ENCODE measurements at regions not wholly inside any gene's neighbourhood (a gene's known extent, or its start where the extent isn't known, plus 50 kb on each side); places are given as distances from the start of the nearest gene placed in this dataset.

DNA sequence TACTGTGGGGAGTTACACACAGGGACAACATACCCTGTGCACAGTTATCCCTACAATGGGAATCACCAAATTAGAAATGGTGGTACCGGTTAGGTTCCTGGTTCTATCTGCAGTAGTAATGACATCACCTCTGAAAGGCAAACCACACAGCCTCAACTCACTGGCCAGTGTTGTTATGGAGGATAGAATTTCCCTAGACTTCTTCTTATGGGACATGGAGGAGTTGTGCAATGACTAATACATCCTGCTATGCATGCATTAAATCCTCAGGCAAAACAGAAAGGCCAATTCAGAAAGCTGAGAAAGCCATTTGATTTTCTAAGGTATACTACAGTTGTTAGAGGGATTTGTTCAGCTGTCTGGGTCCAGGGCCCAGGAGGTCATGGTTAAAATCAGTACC, 439.3 kb downstream of the TMX3 start:
- no peak overlapping the region for H3K4me3 ChIP-seq
- in situ Hi-C loops (cut with MboI; ENCODE audit: low pct_unique_long_range_greater_than_20kb in 2 of 9, low sequenced_read_pairs in 9 of 9, unreplicated experiment in 9 of 9), result loop anchor here in 1 of 9 experiments (25.0 kb wide), 1 partner anchor 88 kb away; no protein-coding TSS in a partner anchor
- H3K27ac ChIP-seq, result no peak overlapping the region
- ATAC-seq (replicated peaks in 6 of 8), result peak in 4 of 8 experiments; percentile 29 to 100 (median 84)
- H3K4me1 ChIP-seq (replicated peaks in 1 of 2), result peaks cover 0 to 14% of the 10 kb centered on the region in 2 donors
- 40 to 88% (median 50%) methylated on average over 1 of the region's 1 CpG; no CpG with 5 or more reads in 7 of the 10 experiments for WGBS, 10 experiments

DNA sequence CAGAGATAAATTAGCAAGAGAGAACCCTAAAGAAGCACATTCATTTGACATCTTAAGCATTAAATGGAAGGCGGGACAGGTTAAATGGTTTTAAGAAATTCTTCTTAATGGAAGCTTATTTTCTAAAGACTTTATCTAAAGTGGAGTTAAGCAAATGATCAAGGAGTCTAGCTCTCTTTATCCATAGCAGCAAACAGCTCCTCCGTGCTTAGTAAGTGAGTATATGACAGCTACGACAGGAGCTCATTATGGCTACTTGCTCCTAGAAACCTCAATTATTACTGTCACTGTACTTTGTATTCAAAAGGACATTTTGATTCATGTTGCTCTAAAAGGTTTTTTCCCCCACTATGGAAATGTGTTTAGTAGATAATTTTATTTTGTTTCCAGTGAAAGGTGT, 444.9 kb downstream of the TMX3 start:
- H3K27ac ChIP-seq, result no peak overlapping the region
- in situ Hi-C loops (cut with MboI; ENCODE audit: low pct_unique_long_range_greater_than_20kb in 2 of 9, low sequenced_read_pairs in 9 of 9, unreplicated experiment in 9 of 9), result no loop called here

GRCh38 chr18:68267583-68267982, 447.3 kb downstream of the TMX3 start:
- in situ Hi-C loops (cut with MboI; ENCODE audit: low pct_unique_long_range_greater_than_20kb in 2 of 9, low sequenced_read_pairs in 9 of 9, unreplicated experiment in 9 of 9), result no loop called here
- peak in 2 of 8 experiments; percentile 62 to 75 for ATAC-seq (replicated peaks in 6 of 8)
- peaks cover 0 to 6% of the 10 kb centered on the region in 2 donors for H3K4me1 ChIP-seq (replicated peaks in 1 of 2)
- H3K27ac ChIP-seq, result no peak overlapping the region
- no peak overlapping the region for H3K4me3 ChIP-seq

More for the DNA sequence above, 444.9 kb downstream of the TMX3 start:
- ATAC-seq (replicated peaks in 6 of 8), result peak in 3 of 8 experiments; percentile 51 to 77 (median 53)
- 50 to 100% (median 84%) methylated on average over 2 to 3 of the region's 3 CpGs for WGBS, 10 experiments
- Histone ChIP-seq H3K4me1 (replicated peaks in 1 of 2) (peaks cover 0 to 19% of the 10 kb centered on the region in 2 donors), H3K4me3 (no peak overlapping the region)

- Histone ChIP-seq H3K4me3 (no peak overlapping the region), H3K27ac (no peak overlapping the region), H3K4me1 (replicated peaks in 1 of 2) (no peaks in the 10 kb centered on the region)
- in situ Hi-C loops (cut with MboI; ENCODE audit: low pct_unique_long_range_greater_than_20kb in 2 of 9, low sequenced_read_pairs in 9 of 9, unreplicated experiment in 9 of 9), result no loop called here
- WGBS, 10 experiments, result 18 to 100% (median 80%) methylated on average over 1 to 5 of the region's 5 CpGs; no CpG with 5 or more reads in 1 of the 10 experiments
- peak in 2 of 8 experiments; percentile 33 to 56 for ATAC-seq (replicated peaks in 6 of 8)
Observed at GRCh38 chr18:68263481-68263880, 451.4 kb downstream of the TMX3 start.

GRCh38 chr18:68262690-68263294, 452.1 kb downstream of the TMX3 start:
- H3K4me1 ChIP-seq (replicated peaks in 1 of 2), result no peaks in the 10 kb centered on the region
- H3K4me3 ChIP-seq, result no peak overlapping the region
- in situ Hi-C loops (cut with MboI; ENCODE audit: low pct_unique_long_range_greater_than_20kb in 2 of 9, low sequenced_read_pairs in 9 of 9, unreplicated experiment in 9 of 9), result no loop called here
- WGBS, 10 experiments, result 0 to 80% (median 38%) methylated on average over 1 to 2 of the region's 2 CpGs; no CpG with 5 or more reads in 1 of the 10 experiments
- H3K27ac ChIP-seq, result no peak overlapping the region
- ATAC-seq (replicated peaks in 6 of 8), result peak in 6 of 8 experiments; percentile 39 to 92 (median 64)

GRCh38 chr18:68256418-68257067, 458.4 kb downstream of the TMX3 start:
- 29 to 87% (median 73%) methylated on average over 1 to 3 of the region's 3 CpGs for WGBS, 10 experiments
- peak in 3 of 8 experiments; percentile 67 to 88 (median 67) for ATAC-seq (replicated peaks in 6 of 8)
- no peak overlapping the region for H3K27ac ChIP-seq
- H3K4me3 ChIP-seq, result no peak overlapping the region
- H3K4me1 ChIP-seq (replicated peaks in 1 of 2), result no peaks in the 10 kb centered on the region
- in situ Hi-C loops (cut with MboI; ENCODE audit: low pct_unique_long_range_greater_than_20kb in 2 of 9, low sequenced_read_pairs in 9 of 9, unreplicated experiment in 9 of 9), result no loop called here

GRCh38 chr18:68244786-68245185, 470.1 kb downstream of the TMX3 start:
- H3K4me1 ChIP-seq (replicated peaks in 1 of 2), result no peaks in the 10 kb centered on the region
- in situ Hi-C loops (cut with MboI; ENCODE audit: low pct_unique_long_range_greater_than_20kb in 2 of 9, low sequenced_read_pairs in 9 of 9, unreplicated experiment in 9 of 9), result no loop called here

GRCh38 chr18:68241881-68242280, 473.0 kb downstream of the TMX3 start:
- ATAC-seq (replicated peaks in 6 of 8), result no peak
- no peaks in the 10 kb centered on the region for H3K4me1 ChIP-seq (replicated peaks in 1 of 2)
- in situ Hi-C loops (cut with MboI; ENCODE audit: low pct_unique_long_range_greater_than_20kb in 2 of 9, low sequenced_read_pairs in 9 of 9, unreplicated experiment in 9 of 9), result no loop called here

More at GRCh38 chr18:68244786-68245185, 470.1 kb downstream of the TMX3 start:
- WGBS, 10 experiments, result 60 to 100% (median 80%) methylated on average over 1 to 2 of the region's 2 CpGs; no CpG with 5 or more reads in 3 of the 10 experiments
- Histone ChIP-seq H3K27ac (no peak overlapping the region), H3K4me3 (no peak overlapping the region)
- ATAC-seq (replicated peaks in 6 of 8), result no peak

GRCh38 chr18:68234676-68235075, 480.2 kb downstream of the TMX3 start:
- Histone ChIP-seq H3K27ac (no peak overlapping the region), H3K4me1 (replicated peaks in 1 of 2) (no peaks in the 10 kb centered on the region), H3K4me3 (no peak overlapping the region)
- 0 to 77% (median 30%) methylated on average over 1 to 2 of the region's 2 CpGs for WGBS, 10 experiments
- no peak for ATAC-seq (replicated peaks in 6 of 8)
- in situ Hi-C loops (cut with MboI; ENCODE audit: low pct_unique_long_range_greater_than_20kb in 2 of 9, low sequenced_read_pairs in 9 of 9, unreplicated experiment in 9 of 9), result no loop called here

More at GRCh38 chr18:68241881-68242280, 473.0 kb downstream of the TMX3 start:
- H3K27ac ChIP-seq, result no peak overlapping the region
- no peak overlapping the region for H3K4me3 ChIP-seq

DNA sequence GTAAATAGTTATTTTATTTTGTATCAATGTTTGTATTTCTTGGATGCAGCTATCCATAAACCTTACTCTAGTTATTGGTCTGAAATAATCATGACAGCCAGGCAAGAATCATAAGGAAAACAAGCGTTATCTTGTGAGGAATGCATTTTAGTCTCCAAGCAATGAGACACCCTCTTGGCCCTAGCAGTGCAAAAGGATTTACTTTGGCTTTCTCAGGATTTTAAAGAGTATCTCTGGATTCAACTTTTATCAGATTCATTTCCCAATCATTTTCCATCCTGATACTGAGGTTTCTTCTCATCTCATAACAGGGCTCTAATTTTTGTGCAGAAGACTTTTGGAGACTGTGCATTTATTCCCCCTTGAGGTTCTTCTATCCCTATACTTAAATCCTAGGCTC, 480.8 kb downstream of the TMX3 start:
- H3K4me1 ChIP-seq (replicated peaks in 1 of 2), result no peaks in the 10 kb centered on the region
- in situ Hi-C loops (cut with MboI; ENCODE audit: low pct_unique_long_range_greater_than_20kb in 2 of 9, low sequenced_read_pairs in 9 of 9, unreplicated experiment in 9 of 9), result no loop called here
- H3K4me3 ChIP-seq, result no peak overlapping the region
- no peak overlapping the region for H3K27ac ChIP-seq
- ATAC-seq (replicated peaks in 6 of 8), result no peak
- WGBS, 10 experiments, result 67 to 100% (median 88%) methylated on average over 1 of the region's 1 CpG; no CpG with 5 or more reads in 2 of the 10 experiments

DNA sequence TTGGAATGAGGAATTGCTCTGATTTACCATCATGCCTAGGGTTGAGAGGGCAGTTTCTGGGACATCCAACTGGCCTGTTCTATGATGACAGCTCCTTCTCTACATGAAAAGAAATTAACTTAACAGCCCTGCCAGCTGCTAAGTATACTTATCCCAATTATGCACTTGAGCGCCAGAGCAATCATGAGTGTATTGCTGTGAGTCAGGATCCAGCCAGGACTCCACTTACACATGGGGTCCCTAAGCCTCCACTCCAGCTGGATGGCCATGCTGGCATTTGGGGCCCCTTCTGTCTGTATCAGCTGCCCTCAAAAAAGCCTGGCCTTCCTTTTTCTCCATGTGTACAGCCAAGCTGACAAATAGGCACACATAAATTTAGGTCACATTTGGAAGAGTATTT, 481.9 kb downstream of the TMX3 start:
- in situ Hi-C loops (cut with MboI; ENCODE audit: low pct_unique_long_range_greater_than_20kb in 2 of 9, low sequenced_read_pairs in 9 of 9, unreplicated experiment in 9 of 9), result no loop called here
- no peak for ATAC-seq (replicated peaks in 6 of 8)
- H3K4me1 ChIP-seq (replicated peaks in 1 of 2), result no peaks in the 10 kb centered on the region
- WGBS, 10 experiments, result 83 to 100% (median 100%) methylated on average over 1 of the region's 1 CpG; no CpG with 5 or more reads in 7 of the 10 experiments
- H3K4me3 ChIP-seq, result no peak overlapping the region
- H3K27ac ChIP-seq, result no peak overlapping the region

GRCh38 chr18:68229351-68229750, 485.6 kb downstream of the TMX3 start:
- in situ Hi-C loops (cut with MboI; ENCODE audit: low pct_unique_long_range_greater_than_20kb in 2 of 9, low sequenced_read_pairs in 9 of 9, unreplicated experiment in 9 of 9), result no loop called here
- no peak overlapping the region for H3K4me3 ChIP-seq
- 22 to 95% (median 80%) methylated on average over 4 to 8 of the region's 8 CpGs for WGBS, 10 experiments
- H3K4me1 ChIP-seq (replicated peaks in 1 of 2), result no peaks in the 10 kb centered on the region
- H3K27ac ChIP-seq, result no peak overlapping the region
- peak in 2 of 8 experiments; percentile 41 to 44 for ATAC-seq (replicated peaks in 6 of 8)

- in situ Hi-C loops (cut with MboI; ENCODE audit: low pct_unique_long_range_greater_than_20kb in 2 of 9, low sequenced_read_pairs in 9 of 9, unreplicated experiment in 9 of 9), result no loop called here
- Histone ChIP-seq H3K4me3 (no peak overlapping the region), H3K4me1 (replicated peaks in 1 of 2) (peaks cover 0 to 8% of the 10 kb centered on the region in 2 donors), H3K27ac (no peak overlapping the region)
- ATAC-seq (replicated peaks in 6 of 8), result no peak
- 0 to 100% (median 40%) methylated on average over 1 of the region's 1 CpG for WGBS, 10 experiments
Observed at GRCh38 chr18:68221111-68221724, 493.7 kb downstream of the TMX3 start.

All from motor neuron (in vitro differentiated cells).